B cell (primary cell): ENCODE measurements at regions not wholly inside any gene's neighbourhood (a gene's known extent, or its start where the extent isn't known, plus 50 kb on each side); places are given as distances from the start of the nearest gene placed in this dataset.

ENCODE experiments used
- ATAC-seq: fragments of 200-7000 bp; cut with Tn5 transposase; one replicate; pipeline ENCODE4 v1.10.0; 2021; ENCODE audit warnings: low read depth, mild to moderate bottlenecking, moderate number of reproducible peaks, moderate library complexity
- CTCF ChIA-PET: fragments of 350-600 bp; sonication (Branson Sonifier 250); formaldehyde crosslinking; loops from one replicate; lab custom pipeline; 2021; ENCODE audit warnings: antibody characterized with exemption, inconsistent platforms; lab: Charles Lee
- POLR2A ChIA-PET: fragments of 350-600 bp; sonication (Branson Sonifier 250); formaldehyde crosslinking; loops from one replicate; lab custom pipeline; 2021; ENCODE audit warnings: antibody characterized with exemption; lab: Charles Lee
- DNase-seq: peaks from one replicate; pipeline ENCODE4 v3.0.0; 2013
- H2AFZ ChIP-seq: 2 replicates; pipeline ENCODE4 v1.6.1; 2012; ENCODE audit warnings: mild to moderate bottlenecking, low read depth, low read length; ENCODE audit not compliant: insufficient read depth, poor library complexity, severe bottlenecking
- H3K27ac ChIP-seq, 2 donors: 1 replicate in 1 of 2; 2 replicates in 1 of 2; pipeline ENCODE4 v1.5.1; 2012 to 2013; ENCODE audit warnings: low read length in 2 of 2, mild to moderate bottlenecking in 2 of 2, moderate library complexity in 1 of 2
- H3K27me3 ChIP-seq, 4 experiments: fragments of 200-600 bp in 1 of 4; sonication (generic) in 1 of 4; replicated peaks in 1 of 4; 1 replicate in 2 of 4; 2 replicates in 2 of 4; pipeline versions ENCODE4 v1.6.1 to v1.7.0; 2013 to 2016; ENCODE audit warnings: low read length in 3 of 4, mild to moderate bottlenecking in 2 of 4, mixed read lengths in 1 of 4, moderate library complexity in 1 of 4; ENCODE audit not compliant: insufficient read depth in 4 of 4, control insufficient read depth in 3 of 4; ENCODE audit errors: control extremely low read depth in 1 of 4
- H3K36me3 ChIP-seq, 2 experiments: replicated peaks in 1 of 2; 1 replicate in 1 of 2; 2 replicates in 1 of 2; pipeline versions ENCODE4 v1.6.1 to v1.7.1; 2013; ENCODE audit warnings: low read length in 1 of 2; ENCODE audit not compliant: insufficient read depth in 2 of 2, control insufficient read depth in 1 of 2; ENCODE audit errors: control extremely low read depth in 1 of 2, extremely low read depth in 1 of 2
- H3K4me1 ChIP-seq, 2 donors: fragments of 200-600 bp in 1 of 2; sonication (generic) in 1 of 2; 1 replicate in 1 of 2; 2 replicates in 1 of 2; pipeline versions ENCODE4 v1.5.1 to v1.6.1; 2013 to 2017; ENCODE audit warnings: low read length in 2 of 2; ENCODE audit not compliant: control insufficient read depth in 2 of 2, insufficient read depth in 2 of 2
- H3K4me2 ChIP-seq: replicated peaks from 2 replicates; pipeline ENCODE3; 2012; ENCODE audit warnings: mild to moderate bottlenecking, low read depth, low read length; ENCODE audit not compliant: poor library complexity, severe bottlenecking
- H3K4me3 ChIP-seq, 5 experiments: fragments of 200-600 bp in 1 of 5; sonication (generic) in 1 of 5; 1 replicate in 3 of 5; 2 replicates in 2 of 5; pipeline versions ENCODE4 v1.5.1 to v1.7.0; 2011 to 2016; ENCODE audit warnings: low read length in 4 of 5, mild to moderate bottlenecking in 4 of 5, low read depth in 2 of 5, control low read depth in 1 of 5, moderate library complexity in 1 of 5; ENCODE audit not compliant: insufficient read depth in 1 of 5; ENCODE audit errors: control extremely low read depth in 1 of 5, extremely low read depth in 1 of 5
- H3K79me2 ChIP-seq: fragments of 200-600 bp; sonication (generic); one replicate; pipeline ENCODE4 v1.6.0; 2016; ENCODE audit warnings: low read length; ENCODE audit not compliant: control insufficient read depth, insufficient read depth
- H3K9ac ChIP-seq: fragments of 200-600 bp; sonication (generic); 2 replicates; pipeline ENCODE4 v1.6.1; 2017; ENCODE audit warnings: mild to moderate bottlenecking, low read length, moderate library complexity
- H3K9me3 ChIP-seq, 3 donors: one replicate each; pipeline versions ENCODE4 v1.6.1 to v1.7.1; 2013; ENCODE audit warnings: low read length in 2 of 3; ENCODE audit not compliant: control insufficient read depth in 2 of 3, insufficient read depth in 1 of 3; ENCODE audit errors: control extremely low read depth in 1 of 3
- H4K20me1 ChIP-seq: 2 replicates; pipeline ENCODE4 v1.6.0; 2012; ENCODE audit warnings: mild to moderate bottlenecking, low read length; ENCODE audit not compliant: insufficient read depth, control insufficient read depth, poor library complexity, severe bottlenecking
- H3K27ac Mint-ChIP-seq: one replicate; pipeline ENCODE4 v1.8.0; 2021; ENCODE audit warnings: mixed read lengths
- H3K27me3 Mint-ChIP-seq: one replicate; pipeline ENCODE4 v1.8.0; 2021; ENCODE audit warnings: mixed read lengths
- H3K4me1 Mint-ChIP-seq: one replicate; pipeline ENCODE4 v1.8.0; 2021; ENCODE audit warnings: mixed read lengths
- H3K4me3 Mint-ChIP-seq: one replicate; pipeline ENCODE4 v1.8.0; 2021; ENCODE audit warnings: mixed read lengths
- H3K9me3 Mint-ChIP-seq: one replicate; pipeline ENCODE4 v1.8.0; 2022; ENCODE audit warnings: mixed read lengths; ENCODE audit not compliant: insufficient read depth
- EZH2 ChIP-seq: IDR thresholded peaks from 2 replicates; pipeline ENCODE4 v1.6.1; 2012; ENCODE audit warnings: borderline replicate concordance, low read depth, mild to moderate bottlenecking, moderate library complexity, low read length; ENCODE audit not compliant: insufficient read depth, poor library complexity, severe bottlenecking
- WGBS: methylation state at CpG from one replicate; pipeline ENCODE4 v1.1.5; 2013; ENCODE audit warnings: missing lambda C conversion rate; ENCODE audit not compliant: insufficient coverage; 5-methylcytosine and 5-hydroxymethylcytosine counted together
- intact Hi-C: fragments of 100-400 bp; cut with micrococcal nuclease; formaldehyde crosslinking; loops from one replicate; pipeline ENCODE4 v1.10.0; 2022
- TF ChIP-seq, protein P1 (sequence below): fragments of 200-600 bp; IDR thresholded peaks from one replicate; pipeline ENCODE4 v1.8.0; 2022; ENCODE audit warnings: antibody characterized with exemption, mild to moderate bottlenecking

DNA sequence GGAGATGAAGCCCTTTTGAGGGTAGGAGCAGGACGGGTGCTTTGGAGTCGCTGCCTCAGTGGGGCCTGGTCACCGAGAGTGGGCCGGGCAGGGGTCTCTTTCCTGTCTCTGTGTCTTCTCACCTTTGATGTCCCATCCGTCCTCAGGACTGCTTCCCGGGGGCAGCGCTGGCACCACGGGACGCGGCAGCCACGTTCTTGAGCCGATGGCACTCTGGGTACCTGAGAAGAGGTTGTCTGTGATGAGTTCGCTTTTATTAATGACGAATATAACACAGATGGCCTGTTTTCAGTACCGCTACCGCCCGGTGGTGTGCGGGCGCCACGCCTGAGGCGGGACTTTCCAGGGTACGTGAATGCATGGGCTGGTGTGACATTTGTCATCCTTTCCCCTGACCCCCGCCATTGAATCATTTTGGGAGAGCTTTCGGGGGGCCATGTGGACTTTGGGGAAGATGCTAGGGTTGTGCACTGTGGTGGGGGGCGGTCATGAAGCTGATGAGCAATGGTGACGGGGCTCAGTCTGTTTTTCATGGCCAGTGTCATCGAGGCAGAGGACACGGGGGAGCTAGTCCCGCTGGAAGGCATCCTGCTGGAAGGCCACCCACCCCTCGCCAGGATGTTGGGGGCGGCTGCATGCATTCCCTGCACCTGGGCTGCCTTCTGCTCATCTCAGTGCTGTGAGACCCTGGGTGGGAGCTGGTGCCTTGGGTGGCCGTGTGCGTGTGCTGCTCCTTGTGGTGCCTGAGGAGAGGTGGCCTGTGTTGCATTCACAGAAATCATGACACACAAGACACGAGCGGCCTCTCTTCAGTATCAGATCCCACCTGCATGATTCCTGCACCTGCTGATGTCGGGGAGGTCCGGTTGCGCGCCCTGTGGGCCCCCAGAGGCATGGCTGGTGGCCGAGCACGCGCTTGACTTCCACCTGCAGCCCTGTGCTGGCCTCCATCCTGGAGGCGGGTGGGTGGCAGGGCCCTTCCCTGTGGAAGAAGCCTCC is 162.5 kb upstream of the RTL1 start:
- H3K79me2 ChIP-seq, result no peaks in the 10 kb centered on the region
- H3K4me2 ChIP-seq, result no peak overlapping the region
- Mint-ChIP-seq H3K27me3 (peaks cover 25% of the 10 kb centered on the region), H3K4me3 (no peak overlapping the region), H3K9me3 (peaks cover 4% of the 10 kb centered on the region), H3K27ac (no peak overlapping the region), H3K4me1 (no peaks in the 10 kb centered on the region)
- no peak for DNase-seq
- WGBS, result 97% methylated on average over 39 of the region's 43 CpGs
- H3K9ac ChIP-seq, result no peak overlapping the region
- TF ChIP-seq EZH2, result no peak
- TF ChIP-seq, protein P1, sequence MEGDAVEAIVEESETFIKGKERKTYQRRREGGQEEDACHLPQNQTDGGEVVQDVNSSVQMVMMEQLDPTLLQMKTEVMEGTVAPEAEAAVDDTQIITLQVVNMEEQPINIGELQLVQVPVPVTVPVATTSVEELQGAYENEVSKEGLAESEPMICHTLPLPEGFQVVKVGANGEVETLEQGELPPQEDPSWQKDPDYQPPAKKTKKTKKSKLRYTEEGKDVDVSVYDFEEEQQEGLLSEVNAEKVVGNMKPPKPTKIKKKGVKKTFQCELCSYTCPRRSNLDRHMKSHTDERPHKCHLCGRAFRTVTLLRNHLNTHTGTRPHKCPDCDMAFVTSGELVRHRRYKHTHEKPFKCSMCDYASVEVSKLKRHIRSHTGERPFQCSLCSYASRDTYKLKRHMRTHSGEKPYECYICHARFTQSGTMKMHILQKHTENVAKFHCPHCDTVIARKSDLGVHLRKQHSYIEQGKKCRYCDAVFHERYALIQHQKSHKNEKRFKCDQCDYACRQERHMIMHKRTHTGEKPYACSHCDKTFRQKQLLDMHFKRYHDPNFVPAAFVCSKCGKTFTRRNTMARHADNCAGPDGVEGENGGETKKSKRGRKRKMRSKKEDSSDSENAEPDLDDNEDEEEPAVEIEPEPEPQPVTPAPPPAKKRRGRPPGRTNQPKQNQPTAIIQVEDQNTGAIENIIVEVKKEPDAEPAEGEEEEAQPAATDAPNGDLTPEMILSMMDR, result no peak
- no peak overlapping the region for H3K4me3 ChIP-seq
- H4K20me1 ChIP-seq, result no peaks in the 10 kb centered on the region
- peaks cover 0 to 20% (median 3%) of the 10 kb centered on the region in 4 experiments for H3K27me3 ChIP-seq
- no peaks in the 10 kb centered on the region for H3K36me3 ChIP-seq
- H3K4me1 ChIP-seq, result peaks cover 0 to 2% of the 10 kb centered on the region in 2 donors
- no peak overlapping the region for H3K27ac ChIP-seq
- no peak overlapping the region for H2AFZ ChIP-seq
- intact Hi-C loops, result no loop called here
- ChIA-PET POLR2A (no interaction called here), CTCF (no interaction called here)
- peaks cover 0 to 31% (median 0%) of the 10 kb centered on the region in 3 donors for H3K9me3 ChIP-seq
- ATAC-seq, result no peak
